ENCODE measurements at regions not wholly inside any gene's neighbourhood (a gene's known extent, or its start where the extent isn't known, plus 50 kb on each side); places are given as distances from the start of the nearest gene placed in this dataset.
"Not testable (repeated sequence)": the region's sequence is repeated elsewhere in the genome, so short reads cannot be mapped to it uniquely, and the experiment has no call there.

DNA sequence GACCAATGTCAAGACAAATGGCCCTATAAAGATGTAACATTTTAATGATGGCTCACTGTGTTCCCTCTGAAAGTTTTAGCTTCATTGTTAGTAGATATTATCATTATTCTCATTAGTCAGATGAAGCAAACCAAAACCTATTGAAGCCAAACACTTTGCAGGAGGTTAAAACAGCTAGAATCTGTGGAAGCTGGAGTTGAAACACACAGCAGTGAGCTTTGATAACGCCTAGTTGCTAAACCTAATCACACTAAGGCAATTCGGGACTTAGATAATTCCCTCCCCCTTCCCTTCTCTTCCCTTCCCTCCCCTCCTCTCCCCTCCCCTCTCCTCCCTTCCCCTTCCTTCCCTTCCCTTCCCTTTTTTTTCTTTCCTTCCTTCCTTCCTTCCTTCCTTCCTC, 165.7 kb downstream of the TRIB2 start:
- no peak for DNase-seq

DNA sequence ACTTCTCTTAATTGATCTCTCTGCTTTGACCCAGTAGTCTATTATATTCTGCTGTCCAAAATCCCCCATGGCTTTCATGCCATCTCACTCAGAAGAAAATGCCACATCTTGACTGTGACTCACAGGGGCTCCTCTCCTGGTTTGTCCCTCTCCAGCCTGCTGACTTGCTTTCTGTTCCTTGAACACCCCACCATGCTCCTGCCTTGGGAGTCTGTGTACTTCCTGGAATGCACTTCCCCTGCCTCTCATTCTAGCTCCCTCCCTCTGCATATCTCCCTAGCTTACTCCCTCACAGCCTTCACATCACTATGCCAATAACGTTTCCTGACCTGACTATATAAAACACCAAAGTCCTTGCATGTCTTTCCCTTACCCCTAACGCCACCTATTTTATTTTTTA, 167.2 kb downstream of the TRIB2 start:
- no peak for DNase-seq

GRCh38 chr2:12884713-12885282, 168.1 kb downstream of the TRIB2 start:
- DNase-seq: no peak

DNA sequence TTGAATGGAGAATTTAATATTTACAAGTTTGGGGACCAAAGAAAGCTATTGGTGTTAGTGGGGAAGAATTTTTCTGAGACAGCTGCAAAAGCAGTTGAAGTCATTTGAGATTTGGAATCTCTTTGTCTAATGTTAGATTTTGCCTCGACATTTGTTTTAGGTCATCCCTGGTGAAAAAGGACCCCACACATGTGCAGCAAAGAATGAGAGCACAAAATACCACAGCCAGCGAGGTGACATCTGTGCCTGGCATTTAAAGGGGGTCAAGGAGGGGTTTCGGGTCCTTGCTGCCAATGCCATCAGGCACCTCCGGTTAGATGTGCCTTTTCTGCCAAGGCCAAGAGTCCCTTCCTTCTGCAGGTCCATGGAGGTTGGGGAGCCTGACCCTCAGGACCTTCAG, 173.3 kb downstream of the TRIB2 start:
- DNase-seq: no peak

DNA sequence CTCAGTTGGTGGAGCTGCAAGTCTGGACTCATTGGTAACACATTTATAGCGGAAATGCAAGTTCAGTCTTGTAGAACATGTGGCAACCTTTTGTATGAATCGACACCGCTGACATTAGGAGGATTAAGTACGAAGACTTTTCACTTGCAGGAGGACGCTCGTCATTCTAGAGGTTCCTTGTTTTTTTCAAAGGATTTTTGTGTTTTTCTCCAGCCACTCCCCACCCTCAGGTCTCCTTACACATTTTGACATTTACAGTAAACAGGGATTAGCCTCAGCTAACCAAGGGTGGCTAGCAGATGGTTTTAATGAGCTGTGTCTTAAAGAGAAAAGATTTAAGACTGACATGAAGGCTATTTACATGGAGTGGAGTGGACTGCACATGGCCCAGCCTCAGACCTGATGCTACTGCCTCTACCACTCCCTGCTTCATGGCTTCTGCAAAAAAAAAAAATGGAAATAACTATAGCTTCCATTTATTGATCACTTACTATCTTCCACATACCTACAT, 173.8 kb downstream of the TRIB2 start:
- DNase-seq: no peak

GRCh38 chr2:12895017-12895416, 178.3 kb downstream of the TRIB2 start:
- DNase-seq: no peak

GRCh38 chr2:12896318-12896982, 179.7 kb downstream of the TRIB2 start:
- DNase-seq: no peak

DNA sequence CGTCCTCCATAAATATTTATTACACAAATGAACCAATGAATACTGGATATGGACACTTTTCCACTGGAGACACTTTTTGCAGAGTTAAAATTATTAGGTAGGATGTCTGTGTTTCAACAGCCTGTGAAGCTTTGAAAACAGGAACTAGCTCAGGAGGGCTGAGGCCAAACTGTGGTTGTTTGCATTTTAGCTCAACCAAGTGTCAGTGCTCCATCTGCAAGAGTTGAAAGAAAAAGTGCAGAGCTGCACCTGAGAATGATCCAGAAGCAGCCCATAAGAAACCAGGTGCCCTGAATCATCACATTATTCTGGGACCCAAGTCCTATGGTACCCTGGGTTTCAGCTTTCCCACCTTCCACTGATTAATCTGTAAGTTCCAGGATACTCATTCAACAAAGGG, 180.4 kb downstream of the TRIB2 start:
- no peak for DNase-seq

GRCh38 chr2:12903272-12903671, 186.5 kb downstream of the TRIB2 start:
- DNase-seq: no peak

GRCh38 chr2:12910431-12910830, 193.7 kb downstream of the TRIB2 start:
- no peak for DNase-seq

- no peak for DNase-seq
Measured at GRCh38 chr2:12915787-12916186, 199.1 kb downstream of the TRIB2 start.

GRCh38 chr2:12918138-12918834, 201.6 kb downstream of the TRIB2 start:
- DNase-seq: no peak

DNA sequence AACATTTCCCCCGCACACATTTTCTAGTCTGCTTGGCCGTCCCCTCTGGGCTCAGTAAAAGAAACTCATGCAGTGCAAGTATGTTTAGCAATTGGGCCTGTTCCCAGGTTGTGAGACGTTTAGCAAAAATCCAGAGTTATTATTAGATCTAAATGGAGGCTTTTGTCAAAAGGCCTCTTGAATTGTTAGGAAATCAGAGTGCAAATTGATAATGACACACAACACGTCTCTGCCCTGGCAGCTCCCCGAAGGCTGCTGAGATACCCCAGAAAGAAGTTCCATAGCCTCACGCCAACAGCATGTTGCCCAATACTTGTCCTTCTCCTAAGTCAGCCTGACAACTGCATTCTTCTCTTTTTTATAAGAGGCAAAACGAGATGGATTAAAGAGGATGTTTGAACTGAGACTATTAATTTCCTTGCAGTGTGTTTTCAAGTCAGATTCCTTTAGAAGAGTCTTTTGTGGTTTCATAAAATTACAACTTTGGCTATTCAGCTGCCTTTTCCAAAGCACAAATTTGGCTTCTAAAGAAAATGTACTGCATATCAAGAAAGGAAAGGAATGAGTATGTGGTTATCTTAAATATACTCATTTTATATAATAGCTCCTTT, 202.2 kb downstream of the TRIB2 start:
- no peak for DNase-seq

DNA sequence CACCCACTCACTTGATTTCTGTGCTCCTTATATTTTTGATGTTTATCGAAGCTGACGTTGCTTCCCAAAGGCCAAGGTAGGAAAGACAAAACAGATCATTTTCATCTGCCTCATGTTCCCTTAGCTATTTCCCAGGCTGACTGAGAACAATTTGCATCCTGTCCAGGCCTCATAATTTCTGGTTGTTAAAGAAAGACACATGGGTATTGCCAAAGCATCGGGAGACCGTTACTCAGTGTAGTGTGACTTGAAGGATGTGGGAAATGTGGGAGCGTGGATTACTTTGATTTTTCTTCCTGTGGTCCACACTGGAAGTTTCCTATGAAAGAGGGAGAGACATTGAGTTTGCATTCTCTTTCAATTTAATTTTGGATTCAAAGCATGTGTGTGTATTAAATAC, 204.6 kb downstream of the TRIB2 start:
- DNase-seq: no peak

DNA sequence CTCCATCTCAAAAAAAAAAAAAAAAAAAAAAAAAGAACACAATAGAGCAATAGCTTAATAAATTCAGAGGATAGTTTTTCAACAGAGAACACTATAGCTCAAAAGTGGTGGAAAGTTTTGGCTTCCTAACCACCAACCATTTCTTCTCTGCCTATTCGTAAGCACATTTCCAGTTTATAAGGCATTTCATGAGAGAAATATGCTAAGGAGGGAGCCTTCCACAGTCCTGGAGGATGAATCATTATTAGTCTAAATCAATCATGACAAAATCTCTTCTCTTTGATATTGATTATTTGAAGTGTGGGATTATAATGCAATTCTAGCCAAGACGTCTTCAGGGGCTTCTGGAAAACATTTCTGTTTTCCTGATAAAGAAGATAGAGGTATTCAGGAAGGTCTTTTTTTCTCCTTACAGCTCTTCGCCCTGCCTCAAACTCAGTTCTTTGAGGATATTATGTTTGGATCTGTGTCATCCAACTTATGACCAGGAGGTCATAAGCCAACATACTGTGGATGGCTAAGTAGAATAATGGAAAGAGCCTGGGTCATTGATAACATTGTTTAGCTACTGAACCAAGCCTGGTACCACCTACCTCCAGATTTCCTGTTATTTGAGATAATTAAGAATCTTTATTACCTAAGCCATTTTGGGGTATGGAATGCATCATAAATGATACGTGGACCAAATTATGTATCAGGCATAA, 207.3 kb downstream of the TRIB2 start:
- no peak for DNase-seq

- DNase-seq: not testable (repeated sequence)
Measured at GRCh38 chr2:12926641-12927040, 209.9 kb downstream of the TRIB2 start.

- no peak for DNase-seq
Measured at GRCh38 chr2:12928197-12928774, 211.6 kb downstream of the TRIB2 start.

GRCh38 chr2:12928775-12929401, 212.2 kb downstream of the TRIB2 start:
- DNase-seq: no peak

DNA sequence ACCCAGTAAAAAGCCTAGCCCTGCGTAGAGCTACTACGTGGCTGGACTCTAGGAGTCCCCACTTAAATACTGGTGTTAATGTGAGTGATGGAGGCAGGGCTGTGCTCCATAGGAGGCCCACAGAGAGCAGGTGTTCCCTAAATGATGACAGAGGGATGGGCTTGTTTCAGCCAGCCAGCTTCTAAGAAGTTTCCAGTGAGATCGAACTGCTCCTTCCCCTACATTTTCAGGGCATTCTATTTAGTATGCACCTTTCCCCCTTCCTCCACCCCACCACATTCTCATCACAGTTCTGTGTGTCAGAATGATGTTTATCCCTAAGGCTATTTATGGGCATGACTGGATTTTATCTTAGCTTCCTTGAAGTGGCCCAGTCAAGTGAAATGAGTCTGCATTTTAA, 213.0 kb downstream of the TRIB2 start:
- no peak for DNase-seq

DNA sequence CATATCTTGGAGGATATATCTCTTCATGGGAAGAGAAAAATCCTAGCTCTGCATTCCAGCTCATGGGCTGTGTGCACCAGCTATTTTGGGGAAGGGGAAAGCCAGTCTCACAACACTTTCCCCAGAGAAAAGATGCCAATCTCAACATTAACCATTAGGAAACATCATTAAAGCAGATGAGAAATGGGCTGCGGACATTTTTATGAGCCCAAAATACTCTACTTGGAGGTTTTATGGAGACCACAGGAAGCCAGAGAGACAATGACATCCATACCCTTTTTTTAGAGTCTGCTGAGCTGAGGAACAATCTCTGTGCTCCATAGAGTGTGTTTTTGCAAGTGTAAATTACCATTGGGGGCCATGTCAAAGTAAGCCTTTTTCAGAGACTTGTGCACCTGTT, 213.7 kb downstream of the TRIB2 start:
- DNase-seq: no peak

- DNase-seq: no peak
Measured at GRCh38 chr2:12931186-12931844, 214.6 kb downstream of the TRIB2 start.

DNA sequence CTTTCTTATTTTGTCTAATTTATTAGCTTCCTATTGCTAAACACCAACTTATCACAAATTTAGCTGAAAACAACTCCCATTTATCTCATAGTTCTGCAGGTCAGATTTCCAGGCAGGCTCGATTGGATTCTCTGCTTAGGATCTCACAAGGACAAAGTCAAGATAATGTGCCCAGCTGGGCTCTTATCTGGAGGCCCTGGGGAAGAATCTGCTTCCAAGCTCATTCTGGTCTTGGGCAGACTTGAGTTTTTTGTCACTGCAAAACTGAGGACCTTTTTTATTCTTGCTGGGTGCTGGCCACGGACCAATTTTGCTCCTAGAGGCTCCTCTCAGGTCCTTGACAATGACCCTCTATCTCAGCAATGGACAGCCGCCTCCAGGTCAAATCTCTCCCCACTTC, 215.5 kb downstream of the TRIB2 start:
- DNase-seq: no peak
